ENCODE measurements at regions not wholly inside any gene's neighbourhood (a gene's known extent, or its start where the extent isn't known, plus 50 kb on each side); places are given as distances from the start of the nearest gene placed in this dataset.

GRCh38 chrX:44447214-44447613 lies 95.4 kb downstream of the FUNDC1 start:
- ATAC-seq (ENCODE audit: insufficient number of reproducible peaks, low FRiP score, low read depth) (no peak), DNase-seq (ENCODE audit: low spot score) (no peak)
- Histone ChIP-seq H3K4me3 (no peak overlapping the region), H3K36me3 (no peaks in the 10 kb centered on the region), H3K27me3 (replicated peaks; ENCODE audit: insufficient read depth) (no peaks in the 10 kb centered on the region), H3K27ac (no peak overlapping the region), H3K4me1 (ENCODE audit: control insufficient read depth in 1 of 2, low read depth in 2 of 2) (no peaks in the 10 kb centered on the region), H3K9me3 (no peaks in the 10 kb centered on the region)
- TF ChIP-seq, protein P1, sequence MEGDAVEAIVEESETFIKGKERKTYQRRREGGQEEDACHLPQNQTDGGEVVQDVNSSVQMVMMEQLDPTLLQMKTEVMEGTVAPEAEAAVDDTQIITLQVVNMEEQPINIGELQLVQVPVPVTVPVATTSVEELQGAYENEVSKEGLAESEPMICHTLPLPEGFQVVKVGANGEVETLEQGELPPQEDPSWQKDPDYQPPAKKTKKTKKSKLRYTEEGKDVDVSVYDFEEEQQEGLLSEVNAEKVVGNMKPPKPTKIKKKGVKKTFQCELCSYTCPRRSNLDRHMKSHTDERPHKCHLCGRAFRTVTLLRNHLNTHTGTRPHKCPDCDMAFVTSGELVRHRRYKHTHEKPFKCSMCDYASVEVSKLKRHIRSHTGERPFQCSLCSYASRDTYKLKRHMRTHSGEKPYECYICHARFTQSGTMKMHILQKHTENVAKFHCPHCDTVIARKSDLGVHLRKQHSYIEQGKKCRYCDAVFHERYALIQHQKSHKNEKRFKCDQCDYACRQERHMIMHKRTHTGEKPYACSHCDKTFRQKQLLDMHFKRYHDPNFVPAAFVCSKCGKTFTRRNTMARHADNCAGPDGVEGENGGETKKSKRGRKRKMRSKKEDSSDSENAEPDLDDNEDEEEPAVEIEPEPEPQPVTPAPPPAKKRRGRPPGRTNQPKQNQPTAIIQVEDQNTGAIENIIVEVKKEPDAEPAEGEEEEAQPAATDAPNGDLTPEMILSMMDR (IDR thresholded peaks at IDR 0.05): no peak

GRCh38 chrX:44440006-44440405 lies 96.5 kb upstream of the EFHC2 start:
- no peak overlapping the region for H3K27ac ChIP-seq
- H3K9me3 ChIP-seq: no peaks in the 10 kb centered on the region
- no peaks in the 10 kb centered on the region for H3K27me3 ChIP-seq (replicated peaks; ENCODE audit: insufficient read depth)
- no peak overlapping the region for H3K4me3 ChIP-seq
- DNase-seq (ENCODE audit: low spot score) (no peak), ATAC-seq (ENCODE audit: insufficient number of reproducible peaks, low FRiP score, low read depth) (no peak)
- H3K36me3 ChIP-seq: no peaks in the 10 kb centered on the region
- TF ChIP-seq, protein P1 (IDR thresholded peaks at IDR 0.05): no peak
- H3K4me1 ChIP-seq (ENCODE audit: control insufficient read depth in 1 of 2, low read depth in 2 of 2): no peaks in the 10 kb centered on the region

DNA sequence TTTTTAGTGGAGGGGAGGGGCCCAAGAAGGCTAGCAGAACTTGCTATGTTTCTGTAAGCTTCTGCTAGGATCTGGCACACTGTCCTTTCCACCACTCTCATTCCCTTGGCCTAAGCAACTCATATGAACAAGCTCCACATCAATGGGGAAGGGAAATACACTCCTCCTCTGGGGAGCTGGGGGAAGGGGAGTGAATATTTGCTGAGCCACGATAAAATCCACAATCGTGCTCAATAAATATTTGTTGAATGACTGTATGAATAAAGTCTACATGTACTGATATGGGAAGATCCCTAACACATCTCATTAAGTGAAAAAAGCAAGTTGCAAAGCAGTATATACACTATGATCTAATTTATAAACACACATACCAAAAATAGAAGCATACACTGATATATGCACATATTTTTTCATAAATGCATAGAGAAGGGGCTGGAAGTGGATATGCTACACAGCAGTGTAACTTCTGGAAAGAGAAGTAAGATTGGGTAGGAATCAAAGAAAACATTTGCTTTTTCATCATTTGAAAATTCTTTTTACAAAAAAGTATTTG lies 95.8 kb upstream of the EFHC2 start:
- Histone ChIP-seq H3K36me3 (no peaks in the 10 kb centered on the region), H3K4me1 (ENCODE audit: control insufficient read depth in 1 of 2, low read depth in 2 of 2) (no peaks in the 10 kb centered on the region), H3K4me3 (no peak overlapping the region), H3K27me3 (replicated peaks; ENCODE audit: insufficient read depth) (no peaks in the 10 kb centered on the region), H3K9me3 (no peaks in the 10 kb centered on the region), H3K27ac (no peak overlapping the region)
- ATAC-seq (ENCODE audit: insufficient number of reproducible peaks, low FRiP score, low read depth) (no peak), DNase-seq (ENCODE audit: low spot score) (no peak)
- TF ChIP-seq, protein P1 (IDR thresholded peaks at IDR 0.05): no peak

DNA sequence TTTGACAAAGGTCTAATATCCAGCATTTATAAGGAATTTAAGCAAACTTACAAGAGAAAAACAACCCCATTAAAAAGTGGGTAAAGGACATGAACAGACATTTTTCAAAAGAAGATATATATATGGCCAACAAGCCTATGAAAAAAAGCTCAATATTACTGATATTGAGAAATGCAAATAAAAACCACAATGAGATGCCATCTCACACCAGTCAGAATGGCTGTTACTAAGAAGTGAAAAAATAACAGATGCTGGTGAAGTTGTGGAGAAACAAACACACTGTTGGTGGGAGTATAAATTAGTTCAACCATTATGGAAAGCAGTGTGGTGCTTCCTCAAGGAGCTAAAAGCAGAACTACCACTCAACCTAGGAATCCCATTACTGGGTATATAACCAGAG lies 91.6 kb upstream of the EFHC2 start:
- no peaks in the 10 kb centered on the region for H3K27me3 ChIP-seq (replicated peaks; ENCODE audit: insufficient read depth)
- TF ChIP-seq, protein P1 (IDR thresholded peaks at IDR 0.05): no peak
- no peaks in the 10 kb centered on the region for H3K9me3 ChIP-seq
- no peaks in the 10 kb centered on the region for H3K4me1 ChIP-seq (ENCODE audit: control insufficient read depth in 1 of 2, low read depth in 2 of 2)
- ATAC-seq (ENCODE audit: insufficient number of reproducible peaks, low FRiP score, low read depth): no peak
- no peaks in the 10 kb centered on the region for H3K36me3 ChIP-seq
- DNase-seq (ENCODE audit: low spot score): no peak
- no peak overlapping the region for H3K4me3 ChIP-seq
- H3K27ac ChIP-seq: no peak overlapping the region

DNA sequence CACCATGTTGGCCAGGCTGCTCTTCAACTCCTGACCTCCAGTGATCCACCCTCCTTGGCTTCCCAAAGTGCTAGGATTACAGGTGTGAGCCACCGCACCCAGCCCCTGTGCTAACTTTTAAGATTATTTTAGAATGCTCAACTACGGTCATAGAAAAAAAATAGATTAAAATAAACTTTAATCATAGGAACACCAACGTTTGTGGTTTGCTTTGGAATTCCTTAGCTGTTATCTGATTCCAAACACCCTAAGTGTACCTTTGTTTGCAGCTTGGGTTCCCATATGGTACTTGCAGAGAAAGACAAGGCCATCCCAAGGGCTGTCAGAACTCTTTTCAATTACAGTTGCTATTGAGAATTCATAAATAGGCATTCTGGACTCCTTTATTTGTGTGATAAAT lies 90.1 kb upstream of the EFHC2 start:
- DNase-seq (ENCODE audit: low spot score) (no peak), ATAC-seq (ENCODE audit: insufficient number of reproducible peaks, low FRiP score, low read depth) (no peak)
- TF ChIP-seq, protein P1 (IDR thresholded peaks at IDR 0.05): no peak
- no peak overlapping the region for H3K4me3 ChIP-seq
- no peaks in the 10 kb centered on the region for H3K36me3 ChIP-seq
- H3K4me1 ChIP-seq (ENCODE audit: control insufficient read depth in 1 of 2, low read depth in 2 of 2): no peaks in the 10 kb centered on the region
- no peak overlapping the region for H3K27ac ChIP-seq
- H3K9me3 ChIP-seq: no peaks in the 10 kb centered on the region
- no peaks in the 10 kb centered on the region for H3K27me3 ChIP-seq (replicated peaks; ENCODE audit: insufficient read depth)
